ENCODE measurements at regions not wholly inside any gene's neighbourhood (a gene's known extent, or its start where the extent isn't known, plus 50 kb on each side); places are given as distances from the start of the nearest gene placed in this dataset.

GRCh38 chr4:126486377-126486776 is 1146.4 kb upstream of the INTU start:
- H3K27ac ChIP-seq: no peak overlapping the region
- in situ Hi-C loops (cut with MboI; ENCODE audit: low sequenced_read_pairs in 4 of 4) (no loop called here), intact Hi-C loops (cut with DNase I; ENCODE audit: low total_unique reads) (no loop called here)
- no peak for TF ChIP-seq POLR2A (IDR thresholded peaks at IDR 0.05)
- no peak for TF ChIP-seq CTCF (IDR thresholded peaks at IDR 0.05 in 4 of 5, conservative IDR thresholded peaks at IDR 0.05 in 1 of 5)
- no peaks in the 10 kb centered on the region for H3K27me3 ChIP-seq
- no peak overlapping the region for H3K4me3 ChIP-seq
- H3K9me3 ChIP-seq: no peaks in the 10 kb centered on the region
- no peaks in the 10 kb centered on the region for H3K4me1 ChIP-seq
- DNase-seq (no peak), ATAC-seq (no peak)
- no peaks in the 10 kb centered on the region for H3K36me3 ChIP-seq

GRCh38 chr4:126489826-126490463 is 1142.8 kb upstream of the INTU start:
- in situ Hi-C loops (cut with MboI; ENCODE audit: low sequenced_read_pairs in 4 of 4) (no loop called here), intact Hi-C loops (cut with DNase I; ENCODE audit: low total_unique reads) (no loop called here)
- Histone ChIP-seq H3K36me3 (no peaks in the 10 kb centered on the region), H3K27ac (no peak overlapping the region), H3K4me3 (no peak overlapping the region), H3K27me3 (no peaks in the 10 kb centered on the region), H3K4me1 (no peaks in the 10 kb centered on the region), H3K9me3 (no peaks in the 10 kb centered on the region)
- no peak for TF ChIP-seq POLR2A (IDR thresholded peaks at IDR 0.05)
- TF ChIP-seq CTCF (IDR thresholded peaks at IDR 0.05 in 4 of 5, conservative IDR thresholded peaks at IDR 0.05 in 1 of 5): no peak
- no peak for ATAC-seq
- DNase-seq: no peak

- TF ChIP-seq POLR2A (IDR thresholded peaks at IDR 0.05): no peak
- no peak for TF ChIP-seq CTCF (IDR thresholded peaks at IDR 0.05 in 4 of 5, conservative IDR thresholded peaks at IDR 0.05 in 1 of 5)
- DNase-seq (no peak), ATAC-seq (no peak)
- Histone ChIP-seq H3K9me3 (no peaks in the 10 kb centered on the region), H3K27ac (no peak overlapping the region), H3K4me1 (no peaks in the 10 kb centered on the region), H3K27me3 (no peaks in the 10 kb centered on the region), H3K36me3 (no peaks in the 10 kb centered on the region), H3K4me3 (no peak overlapping the region)
- intact Hi-C loops (cut with DNase I; ENCODE audit: low total_unique reads): no loop called here
- in situ Hi-C loops (cut with MboI; ENCODE audit: low sequenced_read_pairs in 4 of 4): no loop called here
Measured at GRCh38 chr4:126495163-126495752, 1137.5 kb upstream of the INTU start.

GRCh38 chr4:126512979-126513378 is 1119.8 kb upstream of the INTU start:
- Histone ChIP-seq H3K27me3 (no peaks in the 10 kb centered on the region), H3K36me3 (no peaks in the 10 kb centered on the region), H3K4me1 (no peaks in the 10 kb centered on the region), H3K27ac (no peak overlapping the region), H3K4me3 (no peak overlapping the region), H3K9me3 (no peaks in the 10 kb centered on the region)
- in situ Hi-C loops (cut with MboI; ENCODE audit: low sequenced_read_pairs in 4 of 4) (no loop called here), intact Hi-C loops (cut with DNase I; ENCODE audit: low total_unique reads) (no loop called here)
- ATAC-seq (no peak), DNase-seq (no peak)
- TF ChIP-seq CTCF (IDR thresholded peaks at IDR 0.05 in 4 of 5, conservative IDR thresholded peaks at IDR 0.05 in 1 of 5) (no peak), POLR2A (IDR thresholded peaks at IDR 0.05) (no peak)

GRCh38 chr4:126513596-126513995 is 1119.2 kb upstream of the INTU start:
- no peak overlapping the region for H3K27ac ChIP-seq
- ATAC-seq: no peak
- TF ChIP-seq POLR2A (IDR thresholded peaks at IDR 0.05) (no peak), CTCF (IDR thresholded peaks at IDR 0.05 in 4 of 5, conservative IDR thresholded peaks at IDR 0.05 in 1 of 5) (no peak)
- intact Hi-C loops (cut with DNase I; ENCODE audit: low total_unique reads): no loop called here
- no peak overlapping the region for H3K4me3 ChIP-seq
- no peak for DNase-seq
- no peaks in the 10 kb centered on the region for H3K9me3 ChIP-seq
- in situ Hi-C loops (cut with MboI; ENCODE audit: low sequenced_read_pairs in 4 of 4): no loop called here
- H3K27me3 ChIP-seq: no peaks in the 10 kb centered on the region
- no peaks in the 10 kb centered on the region for H3K4me1 ChIP-seq
- H3K36me3 ChIP-seq: no peaks in the 10 kb centered on the region
